Hypothalamus (tissue), 51 donors: ENCODE measurements at regions not wholly inside any gene's neighbourhood (a gene's known extent, or its start where the extent isn't known, plus 50 kb on each side); places are given as distances from the start of the nearest gene placed in this dataset.

Source experiments
- DNase-seq, 51 donors: peaks; one replicate each; lab custom pipeline; 2025; lab: John Stamatoyannopoulos, UW

- no peak for DNase-seq
Measured at GRCh38 chr10:55400075-55400849, 599.2 kb upstream of the PCDH15 start.

DNA sequence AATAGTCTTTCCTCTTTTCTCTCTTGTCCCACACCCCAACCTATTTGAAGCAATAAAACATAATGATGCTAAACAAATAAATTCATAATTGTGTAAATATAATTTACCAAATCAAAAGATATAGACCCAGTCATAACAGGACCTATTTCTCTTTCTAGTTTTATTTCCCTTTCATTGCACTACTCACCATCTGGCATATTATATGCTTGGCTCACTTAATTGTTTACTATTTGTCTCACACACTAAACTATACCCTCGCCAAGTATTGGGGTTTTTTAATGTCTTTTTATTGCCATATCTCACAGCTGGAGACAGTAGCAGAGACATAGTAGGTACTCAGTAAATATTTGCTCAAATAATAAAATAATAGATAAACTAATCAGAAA lies 597.5 kb upstream of the PCDH15 start:
- DNase-seq: no peak

- DNase-seq: no peak
Measured at GRCh38 chr10:55397777-55398496, 596.9 kb upstream of the PCDH15 start.

GRCh38 chr10:55378196-55378595 lies 577.2 kb upstream of the PCDH15 start:
- no peak for DNase-seq

DNA sequence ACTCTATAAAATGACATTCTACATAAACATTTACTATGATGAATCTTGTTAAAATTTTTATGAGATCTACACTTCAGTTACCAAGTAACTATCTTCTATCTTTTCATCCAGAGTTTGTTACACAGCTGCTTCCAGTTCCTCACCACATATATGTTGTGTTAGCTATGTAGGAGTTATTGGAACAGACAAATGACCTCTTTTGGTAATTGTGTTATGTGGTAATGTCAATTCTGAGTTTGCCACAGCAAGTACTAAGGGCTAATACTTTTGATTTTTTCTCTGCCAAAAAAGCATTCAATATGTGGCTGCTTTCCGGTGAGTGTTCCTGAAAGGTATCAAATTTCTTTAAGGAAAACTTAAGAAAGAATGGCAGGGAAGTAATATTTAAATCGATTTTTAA lies 573.9 kb upstream of the PCDH15 start:
- no peak for DNase-seq

DNA sequence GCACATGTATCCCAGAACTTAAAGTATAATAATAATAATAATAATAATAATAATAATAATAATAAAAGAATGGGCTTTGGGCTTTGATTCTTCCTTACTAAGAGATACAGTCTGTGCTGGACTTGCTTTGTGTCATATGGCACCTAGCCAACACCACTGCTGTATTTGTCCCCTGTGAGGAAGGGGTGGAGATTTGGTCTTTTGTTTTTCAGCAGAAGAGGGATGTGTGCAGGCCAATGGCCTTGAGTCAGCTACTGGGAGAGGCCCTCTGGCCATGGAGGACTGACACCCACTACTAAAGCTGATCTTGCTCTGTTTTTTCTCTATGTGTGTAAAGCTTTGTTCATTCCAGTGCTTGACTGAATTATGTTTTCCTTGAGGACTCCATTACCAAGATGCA lies 573.0 kb upstream of the PCDH15 start:
- no peak for DNase-seq

DNA sequence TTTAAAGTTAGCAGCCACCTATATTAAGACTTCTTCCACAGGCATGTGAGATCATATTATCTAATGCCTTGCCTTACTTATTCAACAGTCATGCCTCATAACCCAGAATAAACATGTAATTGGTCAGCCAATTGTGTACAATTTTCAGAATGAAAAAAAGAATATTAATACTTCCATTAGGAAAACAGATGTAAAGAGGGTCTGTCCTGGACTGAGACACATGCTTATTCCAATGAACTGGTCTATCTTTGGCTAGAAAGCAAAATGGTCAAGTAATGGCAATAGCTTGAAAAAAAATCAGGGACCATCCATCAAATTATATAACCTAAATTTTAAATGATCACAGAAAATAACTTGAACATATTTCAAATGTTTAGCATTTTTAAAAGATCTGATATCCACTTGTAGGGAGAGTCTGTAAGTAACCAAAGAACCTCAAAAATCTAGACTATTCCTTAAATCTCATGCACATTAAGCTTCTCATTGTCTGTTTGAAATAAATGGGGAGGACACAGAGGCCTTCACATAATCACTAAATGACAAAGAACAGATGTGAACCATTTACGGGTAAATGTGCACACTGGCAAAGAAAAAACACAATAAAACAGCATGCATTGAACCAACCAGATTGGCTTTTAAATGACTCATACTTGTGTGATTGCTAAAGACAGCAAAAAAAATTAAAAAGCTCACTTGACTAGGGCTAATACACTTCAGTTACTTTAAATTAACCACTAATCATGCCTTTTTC lies 568.8 kb upstream of the PCDH15 start:
- DNase-seq: no peak

DNA sequence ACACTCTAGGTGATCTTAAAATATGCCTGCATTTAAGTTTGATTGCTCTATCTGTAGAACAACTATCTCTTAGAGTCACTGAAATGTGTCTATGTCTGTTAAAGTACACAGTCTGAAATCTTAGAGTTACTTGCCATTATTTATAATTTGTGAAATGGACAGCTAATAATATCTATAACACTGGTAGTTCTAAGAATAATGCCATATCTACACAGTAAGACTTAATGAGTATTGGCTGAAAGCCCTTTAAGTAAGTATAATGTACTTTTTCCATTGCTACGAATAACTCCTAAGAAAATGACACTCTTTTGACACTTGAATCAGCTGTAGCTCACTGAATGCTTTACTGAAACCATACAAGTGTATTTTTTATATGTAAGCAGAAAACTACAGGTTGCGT lies 567.4 kb upstream of the PCDH15 start:
- no peak for DNase-seq

DNA sequence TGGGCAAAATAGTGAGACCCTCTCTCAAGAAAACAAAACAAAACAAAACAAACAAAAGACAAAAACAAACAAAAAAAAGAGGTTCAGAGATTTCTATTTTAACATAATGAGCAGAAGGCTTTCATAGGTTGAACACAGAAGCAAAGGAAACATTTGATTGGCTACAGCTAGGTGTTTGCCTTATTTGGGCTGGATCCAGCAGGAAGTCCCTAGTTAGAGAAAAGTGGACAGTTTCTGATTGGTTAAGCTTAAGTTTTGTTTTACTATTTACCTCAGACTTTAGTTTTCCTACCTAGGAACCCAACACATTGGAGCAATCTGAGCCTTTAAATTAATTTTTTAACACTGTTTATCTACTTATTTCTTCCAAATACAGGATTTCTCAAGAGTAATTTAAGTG lies 566.5 kb upstream of the PCDH15 start:
- no peak for DNase-seq

DNA sequence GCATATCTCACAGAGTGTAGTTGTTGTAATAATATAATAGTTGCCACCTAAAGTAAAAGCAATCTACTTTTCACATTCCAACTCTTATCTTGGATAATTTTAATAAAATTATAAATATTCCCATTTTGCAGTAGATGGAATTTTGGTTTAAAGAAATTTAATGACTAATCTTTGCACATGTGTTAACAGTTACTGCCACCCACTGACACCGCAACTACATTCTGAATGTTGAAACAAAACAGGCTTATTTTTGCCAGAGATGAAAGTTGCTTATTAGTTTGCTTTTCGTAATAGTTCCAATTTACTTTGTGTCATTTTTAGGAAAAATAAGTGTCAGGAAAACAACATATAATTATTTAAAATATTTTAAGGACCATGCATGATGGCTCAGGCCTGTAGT lies 557.5 kb upstream of the PCDH15 start:
- no peak for DNase-seq

- DNase-seq: no peak
Measured at GRCh38 chr10:55353414-55353813, 552.4 kb upstream of the PCDH15 start.

GRCh38 chr10:55351431-55351830 lies 550.4 kb upstream of the PCDH15 start:
- no peak for DNase-seq

- DNase-seq: no peak
Measured at GRCh38 chr10:55348534-55348933, 547.5 kb upstream of the PCDH15 start.

DNA sequence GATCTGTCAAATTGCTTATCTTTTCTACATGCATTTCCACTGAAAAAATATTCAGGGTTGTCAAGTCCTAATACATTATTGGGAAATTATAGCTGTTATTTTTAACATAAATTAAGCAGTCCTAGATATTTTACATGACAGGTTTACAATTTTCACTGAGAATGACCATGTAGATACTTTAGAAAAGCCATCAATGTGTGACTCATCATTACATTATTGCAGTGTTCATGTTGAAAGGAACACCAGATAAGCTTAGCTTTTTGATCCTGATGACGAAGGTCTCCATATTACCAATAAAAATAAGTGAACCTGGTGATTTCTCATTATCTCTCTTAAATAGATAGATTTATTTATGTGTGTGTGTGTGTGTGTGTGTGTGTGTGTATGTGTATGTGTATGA lies 529.5 kb upstream of the PCDH15 start:
- DNase-seq: no peak

DNA sequence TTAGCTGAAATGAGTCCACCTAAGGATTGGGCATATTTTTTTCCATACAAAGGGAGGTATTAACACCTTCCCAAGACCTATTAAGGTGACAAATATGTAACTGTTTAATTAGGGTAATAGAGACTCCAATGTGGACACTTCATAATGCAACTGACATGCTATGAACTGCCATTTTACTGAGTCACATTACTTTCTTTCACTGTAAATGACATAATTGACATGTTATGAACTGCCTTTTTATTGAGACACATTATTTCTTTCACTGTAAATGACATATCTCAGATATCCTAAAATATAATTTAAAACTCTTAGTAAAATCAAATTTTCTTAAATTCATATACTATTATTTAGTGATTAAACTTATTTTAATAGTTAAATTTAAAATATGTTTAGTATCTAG lies 528.8 kb upstream of the PCDH15 start:
- DNase-seq: no peak

- no peak for DNase-seq
Measured at GRCh38 chr10:55320187-55320700, 519.2 kb upstream of the PCDH15 start.

GRCh38 chr10:55311848-55312635 lies 511.0 kb upstream of the PCDH15 start:
- no peak for DNase-seq

DNA sequence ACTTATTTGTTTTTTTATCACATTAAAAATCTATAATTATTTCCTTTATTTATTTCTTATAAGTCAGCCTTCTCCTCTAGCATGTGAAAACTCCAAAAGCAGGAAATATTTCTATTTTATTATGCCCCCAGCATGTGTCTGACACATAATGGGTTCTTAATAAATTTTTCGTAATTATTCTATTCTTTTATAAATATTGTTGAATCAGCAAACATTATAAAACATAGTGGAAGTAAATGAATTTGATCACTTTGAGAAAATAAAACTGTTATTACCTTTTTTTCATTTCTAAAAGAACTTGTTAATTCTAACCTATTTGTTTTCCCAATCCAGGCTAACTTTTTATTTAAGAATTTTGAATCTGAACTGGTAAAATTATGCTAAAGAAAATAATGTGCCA lies 509.1 kb upstream of the PCDH15 start:
- no peak for DNase-seq

GRCh38 chr10:55305285-55305684 lies 504.3 kb upstream of the PCDH15 start:
- no peak for DNase-seq

GRCh38 chr10:55287346-55287745 lies 486.3 kb upstream of the PCDH15 start:
- no peak for DNase-seq

DNA sequence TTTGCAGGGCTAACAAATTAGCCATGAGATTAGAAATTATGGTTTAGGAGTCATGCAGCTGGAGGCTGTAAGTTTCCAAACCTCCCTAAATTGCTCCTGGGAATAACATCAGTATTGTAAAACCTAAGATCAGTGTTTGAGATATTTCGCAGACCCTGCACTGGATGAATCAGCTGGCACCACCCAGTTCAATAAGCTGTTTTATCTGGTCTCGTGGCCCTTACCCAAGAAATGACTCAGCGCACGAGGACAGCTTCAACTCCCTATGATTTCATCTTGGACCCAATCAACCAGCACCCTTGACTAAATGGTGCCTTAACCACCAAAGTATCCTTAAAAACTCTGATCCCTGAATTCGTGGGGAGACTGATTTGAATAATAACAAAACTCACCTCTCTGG lies 482.0 kb upstream of the PCDH15 start:
- DNase-seq: no peak
